ENCODE measurements at regions not wholly inside any gene's neighbourhood (a gene's known extent, or its start where the extent isn't known, plus 50 kb on each side); places are given as distances from the start of the nearest gene placed in this dataset.

- DNase-seq, result no peak
These were observed 338.6 kb upstream of the PLET1 start for GRCh38 chr11:112599265-112599664.

- no peak for DNase-seq
These were observed 339.3 kb upstream of the PLET1 start for GRCh38 chr11:112599856-112600533.

- no peak for DNase-seq
These were observed 344.5 kb upstream of the PLET1 start for GRCh38 chr11:112605093-112605666.

- no peak for DNase-seq
These were observed 346.0 kb upstream of the PLET1 start for GRCh38 chr11:112606656-112607055.

- no peak for DNase-seq
These were observed 347.8 kb upstream of the PLET1 start for GRCh38 chr11:112608509-112608908.

GRCh38 chr11:112610494-112610893 lies 349.8 kb upstream of the PLET1 start:
- no peak for DNase-seq

GRCh38 chr11:112610996-112611750 lies 350.0 kb upstream of the NCAM1 start:
- no peak for DNase-seq

- DNase-seq, result no peak
These were observed 349.4 kb upstream of the NCAM1 start for GRCh38 chr11:112611771-112612170.

GRCh38 chr11:112612250-112612849 lies 348.9 kb upstream of the NCAM1 start:
- DNase-seq, result no peak

GRCh38 chr11:112613051-112613972 lies 347.9 kb upstream of the NCAM1 start:
- DNase-seq, result peak; percentile 42 to 57

- no peak for DNase-seq
These were observed 346.6 kb upstream of the NCAM1 start for GRCh38 chr11:112614605-112615004.

- DNase-seq, result no peak
These were observed 346.0 kb upstream of the NCAM1 start for GRCh38 chr11:112615238-112615637.

GRCh38 chr11:112615891-112616290 lies 345.3 kb upstream of the NCAM1 start:
- DNase-seq, result no peak

GRCh38 chr11:112616327-112617097 lies 344.7 kb upstream of the NCAM1 start:
- DNase-seq, result no peak

GRCh38 chr11:112617098-112617425 lies 344.2 kb upstream of the NCAM1 start:
- DNase-seq, result no peak

GRCh38 chr11:112617977-112618826 lies 343.0 kb upstream of the NCAM1 start:
- no peak for DNase-seq

- DNase-seq, result no peak
These were observed 342.1 kb upstream of the NCAM1 start for GRCh38 chr11:112619106-112619505.

GRCh38 chr11:112620621-112621394 lies 340.4 kb upstream of the NCAM1 start:
- DNase-seq, result no peak

- no peak for DNase-seq
These were observed 338.2 kb upstream of the NCAM1 start for GRCh38 chr11:112623057-112623456.

- DNase-seq, result no peak
These were observed 336.8 kb upstream of the NCAM1 start for GRCh38 chr11:112624431-112624830.

Measured in NCI-H187 (cell line).